GM19023 (cell line): ENCODE measurements at regions not wholly inside any gene's neighbourhood (a gene's known extent, or its start where the extent isn't known, plus 50 kb on each side); places are given as distances from the start of the nearest gene placed in this dataset.

Experiments
- ATAC-seq: cut with Tn5 transposase; IDR thresholded peaks from one replicate; pipeline ENCODE4 v1.9.1; 2021; ENCODE audit warnings: mild to moderate bottlenecking, moderate library complexity; ENCODE audit not compliant: unreplicated experiment

GRCh38 chr6:14736554-14736953, 509.3 kb upstream of the JARID2 start:
- no peak for ATAC-seq

- no peak for ATAC-seq
Measured at GRCh38 chr6:14738497-14738896, 507.4 kb upstream of the JARID2 start.

- no peak for ATAC-seq
Measured at GRCh38 chr6:14738933-14739332, 506.9 kb upstream of the JARID2 start.

GRCh38 chr6:14739827-14740226, 506.0 kb upstream of the JARID2 start:
- no peak for ATAC-seq

- no peak for ATAC-seq
Measured at GRCh38 chr6:14742171-14742570, 503.7 kb upstream of the JARID2 start.

GRCh38 chr6:14742680-14743079, 503.2 kb upstream of the JARID2 start:
- ATAC-seq = no peak

GRCh38 chr6:14743144-14743473, 502.8 kb upstream of the JARID2 start:
- ATAC-seq = no peak

- no peak for ATAC-seq
Measured at GRCh38 chr6:14743474-14744211, 502.2 kb upstream of the JARID2 start.

GRCh38 chr6:14744212-14744556, 501.7 kb upstream of the JARID2 start:
- no peak for ATAC-seq

GRCh38 chr6:14746139-14746837, 499.6 kb upstream of the JARID2 start:
- no peak for ATAC-seq

GRCh38 chr6:14747881-14748520, 497.9 kb upstream of the JARID2 start:
- no peak for ATAC-seq

GRCh38 chr6:14748679-14749078, 497.2 kb upstream of the JARID2 start:
- no peak for ATAC-seq

- no peak for ATAC-seq
Measured at GRCh38 chr6:14750059-14750661, 495.7 kb upstream of the JARID2 start.

GRCh38 chr6:14751645-14752175, 494.2 kb upstream of the JARID2 start:
- ATAC-seq = no peak

- ATAC-seq = no peak
Measured at GRCh38 chr6:14754751-14755513, 490.9 kb upstream of the JARID2 start.

GRCh38 chr6:14756340-14756739, 489.5 kb upstream of the JARID2 start:
- ATAC-seq = no peak

- ATAC-seq = no peak
Measured at GRCh38 chr6:14757014-14757413, 488.9 kb upstream of the JARID2 start.

- no peak for ATAC-seq
Measured at GRCh38 chr6:14757418-14757817, 488.5 kb upstream of the JARID2 start.

GRCh38 chr6:14758421-14759081, 487.3 kb upstream of the JARID2 start:
- ATAC-seq = no peak

- ATAC-seq = peak; percentile 72
Measured at GRCh38 chr6:14759976-14760672, 485.7 kb upstream of the JARID2 start.
